K562 (cell line): ENCODE measurements at regions not wholly inside any gene's neighbourhood (a gene's known extent, or its start where the extent isn't known, plus 50 kb on each side); places are given as distances from the start of the nearest gene placed in this dataset.

ENCODE experiments used
- ATF4 ChIP-seq: fragments of 450-650 bp; formaldehyde crosslinking; IDR thresholded peaks from 2 replicates; pipeline ENCODE4 v1.4.0; 2022; ENCODE audit warnings: mild to moderate bottlenecking, moderate library complexity
- BRF1 ChIP-seq: IDR thresholded peaks from 3 replicates; pipeline ENCODE4 v1.6.1; 2011; ENCODE audit warnings: borderline replicate concordance, mild to moderate bottlenecking; ENCODE audit not compliant: insufficient read length; ENCODE audit errors: extremely low read depth
- CEBPB ChIP-seq: fragments of 450-650 bp; IDR thresholded peaks from 2 replicates; pipeline ENCODE4 v1.6.1; 2016; ENCODE audit warnings: missing genetic modification characterization, missing compliant biosample characterization
- MYNN ChIP-seq, 2 experiments: sonication (generic); formaldehyde crosslinking in 1 of 2; IDR thresholded peaks; 2 replicates each; pipeline versions ENCODE4 v1.5.0 to v1.6.1; 2016 to 2020; ENCODE audit warnings: antibody characterized with exemption in 1 of 2, missing genetic modification reagents in 1 of 2
- NR4A1 ChIP-seq, 2 experiments: fragments of 250-450 bp in 1 of 2; fragments of 450-650 bp in 1 of 2; sonication (Bioruptor Pico) in 1 of 2; IDR thresholded peaks; 2 replicates each; pipeline versions ENCODE4 v1.4.0 to v1.6.1; 2016 to 2020; ENCODE audit warnings: mild to moderate bottlenecking in 2 of 2, missing compliant biosample characterization in 1 of 2, missing genetic modification characterization in 1 of 2, moderate library complexity in 1 of 2
- RBM22 ChIP-seq: fragments of 200-400 bp; formaldehyde crosslinking; IDR thresholded peaks from 2 replicates; pipeline ENCODE4 v1.6.1; 2018; ENCODE audit warnings: low read length, low read depth; ENCODE audit not compliant: poor library complexity, severe bottlenecking
- RBM25 ChIP-seq: fragments of 200-400 bp; formaldehyde crosslinking; IDR thresholded peaks from 2 replicates; pipeline ENCODE4 v1.6.1; 2018; ENCODE audit warnings: low read length, low read depth, moderate library complexity; ENCODE audit not compliant: severe bottlenecking
- SMAD4 ChIP-seq: fragments of 250-450 bp; sonication (Bioruptor Pico); conservative IDR thresholded peaks from 2 replicates; pipeline ENCODE4 v1.8.0; 2021; ENCODE audit warnings: inconsistent platforms, mild to moderate bottlenecking, moderate library complexity
- SP2 ChIP-seq: IDR thresholded peaks from 2 replicates; pipeline ENCODE4 v1.6.1; 2011; ENCODE audit warnings: mild to moderate bottlenecking, low read depth, low read length, moderate library complexity; ENCODE audit not compliant: poor library complexity, severe bottlenecking; ENCODE audit errors: extremely low read depth
- ZBTB1 ChIP-seq: sonication (generic); formaldehyde crosslinking; IDR thresholded peaks from 2 replicates; pipeline ENCODE4 v1.8.1; 2023; ENCODE audit warnings: missing genetic modification reagents, low read depth, mild to moderate bottlenecking, borderline replicate concordance
- ZNF398 ChIP-seq: fragments of 250-450 bp; sonication (Bioruptor Pico); IDR thresholded peaks from 2 replicates; pipeline ENCODE4 v1.8.0; 2021; ENCODE audit warnings: moderate library complexity, mild to moderate bottlenecking, inconsistent platforms
- ZNF644 ChIP-seq: fragments of 200-800 bp; sonication (Bioruptor generic); IDR thresholded peaks from 2 replicates; pipeline ENCODE4 v1.6.1; 2016; ENCODE audit warnings: low read depth, missing genetic modification characterization, missing compliant biosample characterization
- ZNF668 ChIP-seq: fragments of 250-450 bp; sonication (Bioruptor Pico); IDR thresholded peaks from 2 replicates; pipeline ENCODE4 v1.8.0; 2022; ENCODE audit warnings: mild to moderate bottlenecking, inconsistent platforms

DNA sequence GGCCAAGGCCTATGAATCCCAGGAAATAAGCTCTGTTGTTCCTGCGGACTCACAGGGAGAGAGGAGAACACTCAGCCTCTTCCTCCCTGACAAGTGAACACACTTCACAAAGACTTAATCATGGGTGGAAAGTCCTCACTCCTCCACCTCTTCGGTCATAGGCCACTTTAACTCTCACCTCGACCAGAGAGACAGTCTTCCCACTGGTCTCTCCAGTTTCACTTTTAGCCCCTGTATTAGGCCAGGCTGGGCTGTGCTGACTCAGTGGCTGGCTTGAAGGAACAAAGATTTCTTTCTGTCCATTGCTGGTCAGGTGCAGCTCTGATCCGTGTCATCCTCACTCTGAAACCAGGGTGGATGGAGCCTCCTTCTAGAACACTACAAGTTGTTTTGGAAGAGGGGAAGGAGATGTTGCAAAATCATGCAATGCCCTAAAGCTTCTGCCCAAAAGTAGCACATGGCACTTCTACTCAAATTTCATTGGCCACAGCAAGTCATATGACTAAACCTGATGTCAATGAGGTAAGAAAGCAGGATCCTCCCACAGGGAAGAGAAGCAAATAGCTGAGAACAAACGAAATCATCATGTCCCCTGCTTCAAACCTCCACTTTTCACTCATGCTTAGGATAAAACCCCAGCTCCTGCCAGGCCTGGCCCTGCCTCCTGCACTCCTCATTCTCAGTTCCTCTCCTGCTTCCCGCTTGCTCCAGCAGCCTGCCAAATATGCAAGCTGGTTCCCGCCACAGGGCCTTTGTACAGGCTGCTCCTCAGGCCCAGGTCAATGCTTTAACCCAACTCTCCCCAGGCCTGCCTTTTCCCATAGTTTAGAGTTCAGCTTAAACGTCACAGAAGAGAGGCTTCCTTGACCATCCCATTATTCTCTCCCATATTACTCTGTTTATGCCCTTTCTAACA, 150.5 kb upstream of the RUNX3 start (continued):
- no peak for TF ChIP-seq MYNN (IDR thresholded peaks at IDR 0.05)
- no peak for TF ChIP-seq MYNN (CRISPR knock-in tag; IDR thresholded peaks at IDR 0.05)
- TF ChIP-seq ZNF668 (CRISPR knock-in tag): no peak
- 0 out of 2 replicates have a peak, but pooled peaks have one; percentile 47 for TF ChIP-seq ZNF644 (tag)
- TF ChIP-seq RBM22: no peak
- TF ChIP-seq BRF1: no peak
- TF ChIP-seq SMAD4 (CRISPR knock-in tag): peak; percentile 57; the same call in 1 of the 2 replicates
- no peak for TF ChIP-seq ZNF398
- TF ChIP-seq ZBTB1: no peak
- TF ChIP-seq NR4A1 (CRISPR knock-in tag; IDR thresholded peaks at IDR 0.05): no peak
- TF ChIP-seq NR4A1 (tag; IDR thresholded peaks at IDR 0.05): no peak
- peak; percentile 72 for TF ChIP-seq CEBPB (tag)
- no peak for TF ChIP-seq SP2
- TF ChIP-seq ATF4 (CRISPR knock-in tag): no peak
- TF ChIP-seq RBM25: peak; percentile 78
- TF ChIP-seq, all 486 proteins: peak for 37
